ENCODE measurements at regions not wholly inside any gene's neighbourhood (a gene's known extent, or its start where the extent isn't known, plus 50 kb on each side); places are given as distances from the start of the nearest gene placed in this dataset.

- ATAC-seq (ENCODE audit: poor library complexity) (no peak), DNase-seq (no peak)
- intact Hi-C loops (cut with DNase I, micrococcal nuclease): no loop called here
- Histone ChIP-seq H3K9me3 (ENCODE audit: control insufficient read depth in 1 of 2, insufficient read depth in 1 of 2, low read length in 2 of 2) (no peaks in the 10 kb centered on the region), H3K4me1 (ENCODE audit: insufficient read depth, low read length) (no peaks in the 10 kb centered on the region), H3K27me3 (ENCODE audit: control insufficient read depth in 1 of 2, insufficient read depth in 2 of 2, low read length in 2 of 2) (peaks cover 0 to 3% of the 10 kb centered on the region in 2 experiments), H3K4me3 (ENCODE audit: low read length) (no peak overlapping the region), H3K36me3 (ENCODE audit: insufficient read depth, low read length) (no peaks in the 10 kb centered on the region), H3K27ac (ENCODE audit: low read depth in 1 of 2, low read length in 2 of 2) (no peak overlapping the region)
- Mint-ChIP-seq H3K27me3 (no peaks in the 10 kb centered on the region), H3K4me3 (no peak overlapping the region), H3K27ac (no peak overlapping the region), H3K9me3 (no peaks in the 10 kb centered on the region), H3K4me1 (ENCODE audit: low read depth) (no peaks in the 10 kb centered on the region), H3K36me3 (ENCODE audit: low read depth) (no peaks in the 10 kb centered on the region)
- ChIA-PET POLR2A (no interaction called here), CTCF (no interaction called here)
- TF ChIP-seq CTCF (IDR thresholded peaks at IDR 0.05): no peak
Measured at GRCh38 chr3:130823996-130824395, 69.9 kb upstream of the ATP2C1 start.

GRCh38 chr3:130825762-130826299 lies 68.1 kb upstream of the ATP2C1 start:
- TF ChIP-seq CTCF (IDR thresholded peaks at IDR 0.05): no peak
- Histone ChIP-seq H3K4me3 (ENCODE audit: low read length) (no peak overlapping the region), H3K9me3 (ENCODE audit: control insufficient read depth in 1 of 2, insufficient read depth in 1 of 2, low read length in 2 of 2) (no peaks in the 10 kb centered on the region), H3K27me3 (ENCODE audit: control insufficient read depth in 1 of 2, insufficient read depth in 2 of 2, low read length in 2 of 2) (peaks cover 0 to 2% of the 10 kb centered on the region in 2 experiments), H3K4me1 (ENCODE audit: insufficient read depth, low read length) (no peaks in the 10 kb centered on the region), H3K27ac (ENCODE audit: low read depth in 1 of 2, low read length in 2 of 2) (no peak overlapping the region), H3K36me3 (ENCODE audit: insufficient read depth, low read length) (no peaks in the 10 kb centered on the region)
- Mint-ChIP-seq H3K27ac (no peak overlapping the region), H3K9me3 (no peaks in the 10 kb centered on the region), H3K27me3 (no peaks in the 10 kb centered on the region), H3K4me1 (ENCODE audit: low read depth) (no peaks in the 10 kb centered on the region), H3K36me3 (ENCODE audit: low read depth) (no peaks in the 10 kb centered on the region), H3K4me3 (no peak overlapping the region)
- CTCF ChIA-PET: no interaction called here
- intact Hi-C loops (cut with DNase I, micrococcal nuclease): no loop called here
- DNase-seq (no peak), ATAC-seq (ENCODE audit: poor library complexity) (no peak)
- POLR2A ChIA-PET: no interaction called here

- H3K27ac Mint-ChIP-seq: no peak overlapping the region
- no peak for DNase-seq
- H3K27ac ChIP-seq (ENCODE audit: low read depth in 1 of 2, low read length in 2 of 2): no peak overlapping the region
- ATAC-seq (ENCODE audit: poor library complexity): no peak
- H3K4me3 Mint-ChIP-seq: no peak overlapping the region
- H3K36me3 ChIP-seq (ENCODE audit: insufficient read depth, low read length): no peaks in the 10 kb centered on the region
- intact Hi-C loops (cut with DNase I, micrococcal nuclease): no loop called here
- H3K4me3 ChIP-seq (ENCODE audit: low read length): no peak overlapping the region
- H3K36me3 Mint-ChIP-seq (ENCODE audit: low read depth): no peaks in the 10 kb centered on the region
- CTCF ChIA-PET: no interaction called here
- POLR2A ChIA-PET: no interaction called here
- H3K9me3 Mint-ChIP-seq: no peaks in the 10 kb centered on the region
- no peak for TF ChIP-seq CTCF (IDR thresholded peaks at IDR 0.05)
- H3K9me3 ChIP-seq (ENCODE audit: control insufficient read depth in 1 of 2, insufficient read depth in 1 of 2, low read length in 2 of 2): no peaks in the 10 kb centered on the region
- no peaks in the 10 kb centered on the region for H3K4me1 Mint-ChIP-seq (ENCODE audit: low read depth)
- no peaks in the 10 kb centered on the region for H3K27me3 Mint-ChIP-seq
- peaks cover 0 to 1% of the 10 kb centered on the region in 2 experiments for H3K27me3 ChIP-seq (ENCODE audit: control insufficient read depth in 1 of 2, insufficient read depth in 2 of 2, low read length in 2 of 2)
- H3K4me1 ChIP-seq (ENCODE audit: insufficient read depth, low read length): no peaks in the 10 kb centered on the region
Measured at GRCh38 chr3:130826516-130827182, 67.2 kb upstream of the ATP2C1 start.

All from CD4-positive, alpha-beta T cell (primary cell).